ENCODE measurements at regions not wholly inside any gene's neighbourhood (a gene's known extent, or its start where the extent isn't known, plus 50 kb on each side); places are given as distances from the start of the nearest gene placed in this dataset.

- TF ChIP-seq EZH2 (IDR thresholded peaks at IDR 0.05; ENCODE audit: low read depth, unreplicated experiment) = no peak
- no peak for TF ChIP-seq CTCF (conservative IDR thresholded peaks at IDR 0.05; ENCODE audit: low read depth in 2 of 2)
- TF ChIP-seq POLR2AphosphoS5 (IDR thresholded peaks at IDR 0.05; ENCODE audit: low read depth) = no peak
- no peak for TF ChIP-seq ZNF331 (CRISPR knock-in tag; IDR thresholded peaks at IDR 0.05; ENCODE audit: low read depth)
- no peak for TF ChIP-seq ETS1 (IDR thresholded peaks at IDR 0.05)
- no peak for TF ChIP-seq EZH2phosphoT487 (IDR thresholded peaks at IDR 0.05; ENCODE audit: unreplicated experiment)
Observed at GRCh38 chr6:4360920-4361319, 225.5 kb upstream of the ECI2 start.

All from GM23338 (cell line).